ENCODE measurements at regions not wholly inside any gene's neighbourhood (a gene's known extent, or its start where the extent isn't known, plus 50 kb on each side); places are given as distances from the start of the nearest gene placed in this dataset.

DNA sequence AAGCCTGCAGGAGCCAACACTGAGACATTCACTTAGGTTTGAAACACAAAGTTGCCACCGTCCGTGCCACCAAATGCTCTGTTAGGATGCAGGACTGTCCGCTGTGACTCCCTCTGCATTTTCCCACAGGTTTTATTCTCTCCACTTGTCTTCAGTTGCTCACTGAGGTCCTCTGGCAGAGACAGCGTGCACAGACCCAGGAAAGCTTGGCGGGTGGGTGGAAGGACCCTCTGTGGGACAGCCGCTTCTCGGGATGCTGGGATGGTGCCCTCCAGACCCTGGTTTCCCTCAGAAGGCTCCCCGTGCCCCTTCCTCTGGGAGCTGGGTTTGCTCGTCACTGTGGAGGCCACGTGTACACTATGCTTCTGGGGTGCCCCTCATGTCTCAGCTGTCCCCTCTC lies 733.6 kb downstream of the GALR1 start:
- H3K36me3 ChIP-seq (ENCODE audit: insufficient read depth, insufficient read length, low read length) = no peaks in the 10 kb centered on the region
- H3K9ac ChIP-seq (ENCODE audit: insufficient read length, low read depth) = no peak overlapping the region
- DNase-seq (ENCODE audit: low read depth, low spot score) = no peak
- H3K4me3 ChIP-seq (ENCODE audit: insufficient read length, low read depth) = no peak overlapping the region
- no peaks in the 10 kb centered on the region for H3K4me1 ChIP-seq (ENCODE audit: insufficient read depth, insufficient read length)
- TF ChIP-seq ZNF274 (IDR thresholded peaks at IDR 0.05; ENCODE audit: low read depth, low read length) (no peak), SUZ12 (IDR thresholded peaks at IDR 0.05; ENCODE audit: extremely low read depth, insufficient read depth, insufficient read length) (no peak), YY1 (IDR thresholded peaks at IDR 0.05; ENCODE audit: insufficient read depth, insufficient read length) (no peak)
- no peaks in the 10 kb centered on the region for H3K27me3 ChIP-seq (ENCODE audit: insufficient read depth, insufficient read length)
- no peaks in the 10 kb centered on the region for H3K9me3 ChIP-seq (ENCODE audit: insufficient read depth, low read length)

GRCh38 chr18:77984178-77984577 lies 734.5 kb downstream of the GALR1 start:
- Histone ChIP-seq H3K36me3 (ENCODE audit: insufficient read depth, insufficient read length, low read length) (no peaks in the 10 kb centered on the region), H3K4me1 (ENCODE audit: insufficient read depth, insufficient read length) (no peaks in the 10 kb centered on the region), H3K4me3 (ENCODE audit: insufficient read length, low read depth) (no peak overlapping the region), H3K9me3 (ENCODE audit: insufficient read depth, low read length) (no peaks in the 10 kb centered on the region), H3K9ac (ENCODE audit: insufficient read length, low read depth) (no peak overlapping the region), H3K27me3 (ENCODE audit: insufficient read depth, insufficient read length) (no peaks in the 10 kb centered on the region)
- no peak for DNase-seq (ENCODE audit: low read depth, low spot score)
- TF ChIP-seq YY1 (IDR thresholded peaks at IDR 0.05; ENCODE audit: insufficient read depth, insufficient read length) (no peak), SUZ12 (IDR thresholded peaks at IDR 0.05; ENCODE audit: extremely low read depth, insufficient read depth, insufficient read length) (no peak), ZNF274 (IDR thresholded peaks at IDR 0.05; ENCODE audit: low read depth, low read length) (no peak)

GRCh38 chr18:77984833-77985232 lies 735.2 kb downstream of the GALR1 start:
- Histone ChIP-seq H3K9ac (ENCODE audit: insufficient read length, low read depth) (no peak overlapping the region), H3K27me3 (ENCODE audit: insufficient read depth, insufficient read length) (no peaks in the 10 kb centered on the region), H3K4me3 (ENCODE audit: insufficient read length, low read depth) (no peak overlapping the region), H3K9me3 (ENCODE audit: insufficient read depth, low read length) (no peaks in the 10 kb centered on the region), H3K4me1 (ENCODE audit: insufficient read depth, insufficient read length) (no peaks in the 10 kb centered on the region), H3K36me3 (ENCODE audit: insufficient read depth, insufficient read length, low read length) (no peaks in the 10 kb centered on the region)
- DNase-seq (ENCODE audit: low read depth, low spot score) = no peak
- no peak for TF ChIP-seq ZNF274 (IDR thresholded peaks at IDR 0.05; ENCODE audit: low read depth, low read length)
- no peak for TF ChIP-seq YY1 (IDR thresholded peaks at IDR 0.05; ENCODE audit: insufficient read depth, insufficient read length)
- no peak for TF ChIP-seq SUZ12 (IDR thresholded peaks at IDR 0.05; ENCODE audit: extremely low read depth, insufficient read depth, insufficient read length)

DNA sequence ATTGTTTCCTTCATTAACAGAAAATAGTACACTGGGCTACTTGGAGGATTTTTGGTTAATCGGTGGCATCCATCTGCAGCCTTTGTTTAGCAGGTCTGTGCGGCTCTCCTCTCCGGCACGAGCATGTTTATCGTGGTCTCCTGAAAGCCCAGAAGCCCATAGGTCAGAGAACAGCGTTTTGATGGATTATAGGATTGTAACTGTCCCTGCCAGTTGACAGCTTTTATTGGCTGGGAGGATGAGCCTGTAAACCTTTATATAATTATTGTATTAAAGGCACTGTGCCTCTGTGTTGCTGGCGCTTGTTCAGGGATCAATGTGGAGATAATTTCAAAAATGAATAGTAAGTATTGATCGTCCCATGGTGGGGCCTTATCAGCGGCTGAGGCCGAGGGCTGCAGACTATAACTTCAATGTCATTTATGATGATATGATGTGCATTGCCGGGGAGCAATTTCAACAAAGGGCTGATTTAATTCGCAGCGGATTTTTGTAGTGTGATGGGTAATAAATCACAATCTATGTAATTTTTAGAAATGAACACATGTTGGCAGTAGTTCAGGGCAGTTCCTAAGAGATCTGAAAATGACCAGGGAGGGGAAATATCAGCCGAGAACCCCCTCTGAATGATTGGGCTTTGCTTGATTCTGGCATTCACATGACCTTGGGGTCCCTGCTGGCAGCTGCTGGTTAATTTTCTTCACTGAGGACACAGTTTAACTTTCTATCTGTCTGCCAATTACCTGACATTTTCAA lies 736.1 kb downstream of the GALR1 start:
- H3K27me3 ChIP-seq (ENCODE audit: insufficient read depth, insufficient read length) = no peaks in the 10 kb centered on the region
- H3K9me3 ChIP-seq (ENCODE audit: insufficient read depth, low read length) = no peaks in the 10 kb centered on the region
- no peak overlapping the region for H3K4me3 ChIP-seq (ENCODE audit: insufficient read length, low read depth)
- no peak overlapping the region for H3K9ac ChIP-seq (ENCODE audit: insufficient read length, low read depth)
- H3K36me3 ChIP-seq (ENCODE audit: insufficient read depth, insufficient read length, low read length) = no peaks in the 10 kb centered on the region
- no peak for TF ChIP-seq YY1 (IDR thresholded peaks at IDR 0.05; ENCODE audit: insufficient read depth, insufficient read length)
- no peak for TF ChIP-seq ZNF274 (IDR thresholded peaks at IDR 0.05; ENCODE audit: low read depth, low read length)
- no peak for TF ChIP-seq SUZ12 (IDR thresholded peaks at IDR 0.05; ENCODE audit: extremely low read depth, insufficient read depth, insufficient read length)
- H3K4me1 ChIP-seq (ENCODE audit: insufficient read depth, insufficient read length) = no peaks in the 10 kb centered on the region
- no peak for DNase-seq (ENCODE audit: low read depth, low spot score)

DNA sequence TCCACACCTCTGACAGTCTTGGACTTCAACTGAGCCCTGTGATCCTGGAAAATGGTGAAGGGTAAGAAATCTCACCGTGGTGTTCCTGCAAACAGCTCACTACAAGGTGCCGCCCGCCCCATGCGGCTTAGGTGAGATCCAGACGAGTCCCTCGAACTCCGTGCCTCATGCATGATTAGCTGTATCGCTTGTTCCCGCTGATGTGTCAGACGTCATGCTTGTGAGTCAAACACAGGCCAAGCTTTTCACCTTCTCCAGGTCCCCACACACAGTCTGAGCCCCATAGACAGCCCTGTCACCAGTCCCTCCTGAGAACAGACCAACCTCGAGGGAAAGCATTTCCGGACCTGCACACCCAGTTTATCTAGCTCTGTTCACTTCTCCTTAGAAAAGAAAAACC lies 740.5 kb downstream of the GALR1 start:
- Histone ChIP-seq H3K36me3 (ENCODE audit: insufficient read depth, insufficient read length, low read length) (no peaks in the 10 kb centered on the region), H3K4me1 (ENCODE audit: insufficient read depth, insufficient read length) (no peaks in the 10 kb centered on the region), H3K9ac (ENCODE audit: insufficient read length, low read depth) (no peak overlapping the region), H3K4me3 (ENCODE audit: insufficient read length, low read depth) (no peak overlapping the region), H3K27me3 (ENCODE audit: insufficient read depth, insufficient read length) (no peaks in the 10 kb centered on the region), H3K9me3 (ENCODE audit: insufficient read depth, low read length) (no peaks in the 10 kb centered on the region)
- no peak for DNase-seq (ENCODE audit: low read depth, low spot score)
- TF ChIP-seq SUZ12 (IDR thresholded peaks at IDR 0.05; ENCODE audit: extremely low read depth, insufficient read depth, insufficient read length) (no peak), ZNF274 (IDR thresholded peaks at IDR 0.05; ENCODE audit: low read depth, low read length) (no peak), YY1 (IDR thresholded peaks at IDR 0.05; ENCODE audit: insufficient read depth, insufficient read length) (no peak)

GRCh38 chr18:77990901-77991300 lies 741.3 kb downstream of the GALR1 start:
- no peak for TF ChIP-seq SUZ12 (IDR thresholded peaks at IDR 0.05; ENCODE audit: extremely low read depth, insufficient read depth, insufficient read length)
- TF ChIP-seq YY1 (IDR thresholded peaks at IDR 0.05; ENCODE audit: insufficient read depth, insufficient read length) = no peak
- no peak for TF ChIP-seq ZNF274 (IDR thresholded peaks at IDR 0.05; ENCODE audit: low read depth, low read length)
- no peak overlapping the region for H3K4me3 ChIP-seq (ENCODE audit: insufficient read length, low read depth)
- H3K9me3 ChIP-seq (ENCODE audit: insufficient read depth, low read length) = no peaks in the 10 kb centered on the region
- H3K27me3 ChIP-seq (ENCODE audit: insufficient read depth, insufficient read length) = no peaks in the 10 kb centered on the region
- DNase-seq (ENCODE audit: low read depth, low spot score) = no peak
- H3K36me3 ChIP-seq (ENCODE audit: insufficient read depth, insufficient read length, low read length) = no peaks in the 10 kb centered on the region
- H3K9ac ChIP-seq (ENCODE audit: insufficient read length, low read depth) = no peak overlapping the region
- no peaks in the 10 kb centered on the region for H3K4me1 ChIP-seq (ENCODE audit: insufficient read depth, insufficient read length)

- Histone ChIP-seq H3K36me3 (ENCODE audit: insufficient read depth, insufficient read length, low read length) (no peaks in the 10 kb centered on the region), H3K4me3 (ENCODE audit: insufficient read length, low read depth) (no peak overlapping the region), H3K9ac (ENCODE audit: insufficient read length, low read depth) (no peak overlapping the region), H3K27me3 (ENCODE audit: insufficient read depth, insufficient read length) (no peaks in the 10 kb centered on the region), H3K9me3 (ENCODE audit: insufficient read depth, low read length) (no peaks in the 10 kb centered on the region), H3K4me1 (ENCODE audit: insufficient read depth, insufficient read length) (no peaks in the 10 kb centered on the region)
- no peak for DNase-seq (ENCODE audit: low read depth, low spot score)
- TF ChIP-seq SUZ12 (IDR thresholded peaks at IDR 0.05; ENCODE audit: extremely low read depth, insufficient read depth, insufficient read length) (no peak), YY1 (IDR thresholded peaks at IDR 0.05; ENCODE audit: insufficient read depth, insufficient read length) (no peak), ZNF274 (IDR thresholded peaks at IDR 0.05; ENCODE audit: low read depth, low read length) (no peak)
These were observed 742.4 kb downstream of the GALR1 start for GRCh38 chr18:77992057-77992456.
